VCaP (cell line): ENCODE measurements at regions not wholly inside any gene's neighbourhood (a gene's known extent, or its start where the extent isn't known, plus 50 kb on each side); places are given as distances from the start of the nearest gene placed in this dataset.

Experiments used
- H3K27ac ChIP-seq: fragments of 450-650 bp; 2 replicates; pipeline ENCODE4 v1.5.1; 2017
- TF ChIP-seq, protein P1 (sequence below): fragments of 450-650 bp; conservative IDR thresholded peaks from 2 replicates; pipeline ENCODE4 v1.5.1; 2017; ENCODE audit warnings: mild to moderate bottlenecking, moderate library complexity

DNA sequence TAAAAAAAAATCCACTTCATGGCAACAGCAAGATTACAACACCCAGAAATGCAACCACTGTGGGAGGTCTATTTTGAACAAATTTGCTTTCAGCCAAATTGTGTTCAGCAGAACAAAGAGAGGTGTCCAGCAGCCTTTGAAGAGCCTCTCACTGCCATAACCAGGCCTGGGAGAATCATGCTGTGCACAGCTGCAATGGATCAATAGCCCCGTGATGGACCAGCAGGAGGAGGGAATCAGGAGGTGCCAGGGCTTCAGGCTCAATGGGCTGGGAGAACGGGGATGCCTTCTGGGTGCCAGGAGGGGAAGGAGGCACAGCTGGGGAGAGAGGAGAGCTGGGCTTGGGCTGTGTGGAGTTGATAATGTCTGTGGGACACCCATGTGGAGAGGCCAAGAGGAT, 366.2 kb upstream of the EEF2KMT start:
- H3K27ac ChIP-seq: no peak overlapping the region
- TF ChIP-seq, protein P1, sequence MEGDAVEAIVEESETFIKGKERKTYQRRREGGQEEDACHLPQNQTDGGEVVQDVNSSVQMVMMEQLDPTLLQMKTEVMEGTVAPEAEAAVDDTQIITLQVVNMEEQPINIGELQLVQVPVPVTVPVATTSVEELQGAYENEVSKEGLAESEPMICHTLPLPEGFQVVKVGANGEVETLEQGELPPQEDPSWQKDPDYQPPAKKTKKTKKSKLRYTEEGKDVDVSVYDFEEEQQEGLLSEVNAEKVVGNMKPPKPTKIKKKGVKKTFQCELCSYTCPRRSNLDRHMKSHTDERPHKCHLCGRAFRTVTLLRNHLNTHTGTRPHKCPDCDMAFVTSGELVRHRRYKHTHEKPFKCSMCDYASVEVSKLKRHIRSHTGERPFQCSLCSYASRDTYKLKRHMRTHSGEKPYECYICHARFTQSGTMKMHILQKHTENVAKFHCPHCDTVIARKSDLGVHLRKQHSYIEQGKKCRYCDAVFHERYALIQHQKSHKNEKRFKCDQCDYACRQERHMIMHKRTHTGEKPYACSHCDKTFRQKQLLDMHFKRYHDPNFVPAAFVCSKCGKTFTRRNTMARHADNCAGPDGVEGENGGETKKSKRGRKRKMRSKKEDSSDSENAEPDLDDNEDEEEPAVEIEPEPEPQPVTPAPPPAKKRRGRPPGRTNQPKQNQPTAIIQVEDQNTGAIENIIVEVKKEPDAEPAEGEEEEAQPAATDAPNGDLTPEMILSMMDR: no peak

DNA sequence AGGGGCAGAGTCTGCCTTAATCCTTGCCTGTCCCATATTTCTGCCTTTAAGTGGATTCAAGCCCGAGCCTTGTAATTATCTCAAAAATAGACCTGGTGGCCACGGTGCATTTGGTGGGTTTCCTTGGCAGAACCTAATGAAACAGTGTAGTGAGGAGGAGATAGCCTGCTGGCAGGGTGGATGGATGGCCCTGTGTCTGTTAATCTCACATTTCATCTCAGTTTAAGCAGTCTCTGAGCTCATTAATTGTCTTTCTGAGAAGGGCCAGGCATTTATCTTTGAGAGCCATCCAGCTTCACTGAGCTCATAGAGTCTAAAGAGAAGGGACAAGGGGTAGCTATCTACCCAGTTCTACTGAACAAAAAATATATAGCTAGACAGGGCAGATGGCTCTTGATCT, 364.0 kb upstream of the EEF2KMT start:
- no peak overlapping the region for H3K27ac ChIP-seq
- TF ChIP-seq, protein P1: no peak

DNA sequence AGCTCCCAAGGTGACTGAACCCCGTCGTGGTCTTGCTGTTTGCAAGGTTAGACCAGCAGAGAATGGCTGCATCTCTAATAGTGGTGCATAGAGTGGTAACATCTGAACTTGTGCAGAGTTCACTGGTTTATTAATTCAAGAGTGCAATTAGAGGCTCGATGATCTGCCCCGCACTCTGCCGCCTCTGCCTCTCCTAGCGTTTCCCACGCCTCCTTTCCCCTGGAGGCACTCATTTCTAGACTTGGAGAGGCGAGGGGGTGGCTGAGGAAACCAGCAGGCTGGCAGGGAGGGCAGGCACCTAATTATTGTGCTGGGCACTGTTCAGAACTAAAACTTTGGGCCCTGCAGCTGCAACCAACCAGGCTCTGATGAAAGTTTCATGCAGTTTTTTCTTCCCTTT, 363.5 kb upstream of the EEF2KMT start:
- H3K27ac ChIP-seq: no peak overlapping the region
- TF ChIP-seq, protein P1: no peak

DNA sequence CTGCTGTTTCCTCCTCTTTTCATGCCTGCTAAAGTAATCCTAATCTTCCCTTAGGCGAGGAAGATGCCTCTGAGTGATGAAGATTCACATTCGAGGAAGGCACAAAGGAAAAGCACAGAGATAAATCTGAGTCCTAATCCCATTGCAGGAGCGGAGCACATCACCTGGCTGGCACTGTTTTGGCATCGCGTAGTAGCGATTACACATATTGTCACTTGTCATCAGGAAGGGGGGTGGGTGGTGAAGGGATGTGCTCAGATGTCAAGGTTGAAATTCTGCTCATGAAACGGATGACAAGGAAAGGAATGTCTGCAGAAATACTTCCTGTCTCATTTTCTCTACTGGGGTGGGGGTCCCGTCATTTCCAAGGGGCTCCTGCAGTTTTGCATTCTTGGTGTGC, 363.1 kb upstream of the EEF2KMT start:
- H3K27ac ChIP-seq: no peak overlapping the region

DNA sequence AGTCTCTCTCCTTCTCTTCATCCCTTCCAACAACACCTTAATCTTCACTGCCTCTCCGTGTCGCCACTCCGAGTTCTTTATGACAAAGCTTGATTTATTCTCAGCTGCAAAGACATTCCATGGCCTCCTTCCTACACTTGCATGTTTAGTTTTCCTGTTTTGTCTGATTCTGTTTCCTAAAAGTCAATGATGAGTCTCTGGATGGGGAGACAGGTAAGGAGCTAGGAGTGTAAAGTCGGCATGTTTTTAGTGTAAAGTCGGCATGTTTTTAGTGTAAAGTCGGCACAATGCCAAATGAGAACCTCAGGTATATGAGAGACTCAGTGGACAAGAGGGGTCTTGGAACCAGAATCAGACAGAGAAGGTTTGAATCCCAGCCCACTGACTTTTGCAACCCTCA, 362.3 kb upstream of the EEF2KMT start:
- no peak overlapping the region for H3K27ac ChIP-seq
- TF ChIP-seq, protein P1: no peak

More for the DNA sequence above, 363.1 kb upstream of the EEF2KMT start:
- TF ChIP-seq, protein P1: no peak

DNA sequence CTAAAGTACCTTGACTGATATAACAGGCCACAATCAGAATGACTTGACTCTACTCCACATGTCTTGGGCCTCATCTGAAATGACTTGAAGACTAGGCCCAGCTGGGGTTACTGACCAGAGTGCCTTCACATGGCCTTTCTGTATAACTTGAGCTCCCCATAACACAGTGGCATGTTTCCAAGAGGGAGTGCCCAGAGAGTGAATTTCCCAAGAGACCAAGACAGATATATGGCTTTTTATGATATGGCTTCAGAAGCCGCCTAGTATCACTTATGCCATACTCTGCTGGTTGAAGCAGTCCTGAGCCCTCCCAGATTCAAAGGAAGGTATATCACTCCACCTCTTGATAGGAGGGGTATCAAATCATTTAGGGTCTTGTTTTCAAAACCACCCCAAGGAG, 357.5 kb upstream of the EEF2KMT start:
- no peak overlapping the region for H3K27ac ChIP-seq
- TF ChIP-seq, protein P1: no peak

DNA sequence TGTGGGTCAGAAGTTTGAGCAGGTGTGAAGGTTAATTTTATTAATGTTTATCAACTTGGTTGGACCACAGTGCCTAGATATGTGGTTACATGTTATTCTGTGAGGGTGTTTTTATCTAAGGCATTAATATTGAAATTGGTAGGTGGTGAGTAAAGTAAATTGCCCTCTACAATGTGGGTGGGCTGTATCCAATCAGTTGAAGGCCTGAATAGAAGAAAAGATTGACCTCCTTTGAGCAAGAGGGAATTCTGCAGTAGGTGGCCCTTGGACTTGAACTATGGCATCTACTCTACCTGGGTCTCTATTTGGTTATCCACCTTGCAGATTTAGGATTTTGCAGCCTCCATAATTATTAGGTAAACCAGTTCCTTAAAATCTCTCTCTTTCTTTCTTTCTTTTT, 356.8 kb upstream of the EEF2KMT start:
- no peak overlapping the region for H3K27ac ChIP-seq
- TF ChIP-seq, protein P1: no peak

DNA sequence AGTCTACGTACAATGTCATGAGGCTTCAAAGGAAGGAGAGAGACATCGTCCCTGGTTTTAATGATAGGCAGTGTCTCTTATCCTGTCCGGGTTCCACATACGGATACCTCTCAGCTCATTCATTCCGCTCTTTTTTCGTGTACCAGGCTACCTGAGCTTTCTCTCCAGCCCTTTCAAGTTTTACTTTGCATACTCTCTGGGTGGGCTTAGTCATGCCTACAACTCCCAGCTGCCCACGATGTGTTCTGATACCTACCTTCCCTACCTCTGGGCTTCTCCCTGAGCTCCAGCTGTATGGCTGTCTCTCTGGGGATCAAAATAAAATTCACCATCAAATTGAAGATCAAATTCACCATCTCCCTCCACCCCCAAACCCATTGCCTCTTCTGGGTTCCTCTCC, 354.0 kb upstream of the EEF2KMT start:
- H3K27ac ChIP-seq: no peak overlapping the region
- TF ChIP-seq, protein P1: no peak
